H9 (cell line): ENCODE measurements at regions not wholly inside any gene's neighbourhood (a gene's known extent, or its start where the extent isn't known, plus 50 kb on each side); places are given as distances from the start of the nearest gene placed in this dataset.

Source experiments
- DNase-seq: peaks from one replicate; pipeline ENCODE4 v3.0.0-alpha.2; 2017
- H2AFZ ChIP-seq: one replicate; pipeline ENCODE4 v1.6.1; 2013; ENCODE audit warnings: mild to moderate bottlenecking, low read length, control low read depth, moderate library complexity
- H2AK5ac ChIP-seq: 2 replicates; pipeline ENCODE4 v1.6.1; 2013; ENCODE audit warnings: low read length, control low read depth, mixed read lengths; ENCODE audit not compliant: insufficient read length
- H2BK120ac ChIP-seq: one replicate; pipeline ENCODE4 v1.6.1; 2013; ENCODE audit warnings: low read depth, mild to moderate bottlenecking, low read length, control low read depth, inconsistent platforms; ENCODE audit not compliant: poor library complexity, severe bottlenecking
- H2BK12ac ChIP-seq: 2 replicates; pipeline ENCODE4 v1.6.1; 2013; ENCODE audit warnings: low read length, control low read depth, mixed read lengths, low read depth; ENCODE audit not compliant: insufficient read length
- H2BK15ac ChIP-seq: 2 replicates; pipeline ENCODE4 v1.6.1; 2013; ENCODE audit warnings: low read depth, low read length, control low read depth
- H2BK20ac ChIP-seq: one replicate; pipeline ENCODE4 v1.6.1; 2013; ENCODE audit warnings: low read depth, mild to moderate bottlenecking, low read length, control low read depth, inconsistent platforms; ENCODE audit not compliant: poor library complexity, severe bottlenecking
- H2BK5ac ChIP-seq: 2 replicates; pipeline ENCODE4 v1.6.1; 2013; ENCODE audit warnings: low read length, control low read depth, mixed read lengths; ENCODE audit not compliant: insufficient read length
- H3K14ac ChIP-seq: 2 replicates; pipeline ENCODE4 v1.6.1; 2013; ENCODE audit warnings: low read length, control low read depth; ENCODE audit not compliant: insufficient read depth
- H3K18ac ChIP-seq: 2 replicates; pipeline ENCODE4 v1.6.1; 2013; ENCODE audit warnings: low read depth, mild to moderate bottlenecking, mixed read lengths, low read length, control low read depth; ENCODE audit not compliant: insufficient read length
- H3K23ac ChIP-seq: 2 replicates; pipeline ENCODE4 v1.6.1; 2013; ENCODE audit warnings: low read length, control low read depth, mixed read lengths, low read depth; ENCODE audit not compliant: insufficient read length
- H3K23me2 ChIP-seq: 2 replicates; pipeline ENCODE4 v1.6.1; 2013; ENCODE audit warnings: low read depth, mild to moderate bottlenecking, mixed read lengths, low read length, control low read depth; ENCODE audit not compliant: insufficient read length, poor library complexity, severe bottlenecking
- H3K27ac ChIP-seq: 2 replicates; pipeline ENCODE4 v1.5.1; 2013; ENCODE audit warnings: low read length, control low read depth, mixed read lengths, low read depth; ENCODE audit not compliant: insufficient read length
- H3K27me3 ChIP-seq: 2 replicates; pipeline ENCODE4 v1.6.1; 2013; ENCODE audit warnings: low read length, control low read depth, inconsistent platforms; ENCODE audit not compliant: insufficient read depth
- H3K4ac ChIP-seq: 2 replicates; pipeline ENCODE4 v1.6.1; 2013; ENCODE audit warnings: low read depth, mild to moderate bottlenecking, control low read depth, inconsistent platforms, low read length, moderate library complexity
- H3K4me1 ChIP-seq: 2 replicates; pipeline ENCODE4 v1.6.1; 2013; ENCODE audit warnings: low read length, control low read depth, inconsistent platforms; ENCODE audit not compliant: insufficient read depth
- H3K4me2 ChIP-seq: 2 replicates; pipeline ENCODE4 v1.6.1; 2013; ENCODE audit warnings: low read length, control low read depth, mixed read lengths; ENCODE audit not compliant: insufficient read length, insufficient read depth
- H3K56ac ChIP-seq: 2 replicates; pipeline ENCODE4 v1.6.1; 2013; ENCODE audit warnings: low read depth, mild to moderate bottlenecking, mixed read lengths, low read length, control low read depth; ENCODE audit not compliant: insufficient read length
- H3K79me1 ChIP-seq: 2 replicates; pipeline ENCODE4 v1.6.1; 2013; ENCODE audit warnings: low read depth, mild to moderate bottlenecking, moderate library complexity, low read length, control low read depth, inconsistent platforms; ENCODE audit not compliant: insufficient read depth, poor library complexity, severe bottlenecking
- H3K79me2 ChIP-seq: 2 replicates; pipeline ENCODE4 v1.6.1; 2013; ENCODE audit warnings: low read length, control low read depth, inconsistent platforms; ENCODE audit not compliant: insufficient read depth
- H3K9ac ChIP-seq: 2 replicates; pipeline ENCODE4 v1.6.1; 2013; ENCODE audit warnings: low read length, control low read depth, mixed read lengths; ENCODE audit not compliant: insufficient read length; ENCODE audit errors: extremely low read depth
- H3K9me3 ChIP-seq: one replicate; pipeline ENCODE4 v1.6.1; 2013; ENCODE audit warnings: low read depth, low read length, inconsistent platforms; ENCODE audit not compliant: control insufficient read depth
- H3T11ph ChIP-seq: one replicate; pipeline ENCODE4 v1.6.1; 2013; ENCODE audit warnings: mild to moderate bottlenecking, low read length, control low read depth, inconsistent platforms
- H4K20me1 ChIP-seq: one replicate; pipeline ENCODE4 v1.6.1; 2013; ENCODE audit not compliant: control insufficient read depth, insufficient read length, insufficient read depth
- H4K5ac ChIP-seq: 2 replicates; pipeline ENCODE4 v1.6.1; 2013; ENCODE audit warnings: low read depth, mild to moderate bottlenecking, mixed read lengths, low read length, control low read depth; ENCODE audit not compliant: insufficient read length
- H4K8ac ChIP-seq: replicated peaks from 2 replicates; pipeline ENCODE4 v1.6.1; 2013; ENCODE audit warnings: low read length, control low read depth, mixed read lengths, low read depth; ENCODE audit not compliant: insufficient read length
- H4K91ac ChIP-seq: 2 replicates; pipeline ENCODE4 v1.6.1; 2013; ENCODE audit warnings: low read depth, mild to moderate bottlenecking, moderate library complexity, mixed read lengths, low read length, control low read depth; ENCODE audit not compliant: insufficient read length
- H3K27ac Mint-ChIP-seq, 3 experiments: 2 replicates in 2 of 3; 3 replicates in 1 of 3; pipeline ENCODE4 v1.8.0; 2020 to 2021; ENCODE audit warnings: mixed read lengths in 3 of 3, mild to moderate bottlenecking in 1 of 3, moderate library complexity in 1 of 3
- H3K27me3 Mint-ChIP-seq: 2 replicates; pipeline ENCODE4 v1.8.0; 2021; ENCODE audit warnings: low read depth, mild to moderate bottlenecking, moderate library complexity, mixed read lengths
- H3K36me3 Mint-ChIP-seq, 3 experiments: 2 replicates in 2 of 3; 3 replicates in 1 of 3; pipeline ENCODE4 v1.8.0; 2020 to 2021; ENCODE audit warnings: low read depth in 3 of 3, mixed read lengths in 3 of 3; ENCODE audit not compliant: insufficient read depth in 1 of 3
- H3K4me1 Mint-ChIP-seq, 2 experiments: 2 replicates each; pipeline ENCODE4 v1.8.0; 2020; ENCODE audit warnings: mixed read lengths in 2 of 2
- H3K4me3 Mint-ChIP-seq, 2 experiments: 2 replicates in 1 of 2; 3 replicates in 1 of 2; pipeline ENCODE4 v1.8.0; 2020 to 2021; ENCODE audit warnings: mild to moderate bottlenecking in 2 of 2, mixed read lengths in 2 of 2, moderate library complexity in 1 of 2
- H3K9me3 Mint-ChIP-seq, 2 experiments: 2 replicates in 1 of 2; 3 replicates in 1 of 2; pipeline ENCODE4 v1.8.0; 2020; ENCODE audit warnings: mild to moderate bottlenecking in 2 of 2, mixed read lengths in 2 of 2, moderate library complexity in 1 of 2
- WGBS: extraction: QIAGEN DNeasy Blood & Tissue Kit; methylation state at CpG from one replicate; pipeline ENCODE4 v1.1.7; 2013; ENCODE audit warnings: missing lambda C conversion rate, low lambda C conversion rate, mixed read lengths; ENCODE audit not compliant: insufficient read length; ENCODE audit errors: extremely low coverage; 5-methylcytosine and 5-hydroxymethylcytosine counted together
- TF ChIP-seq, protein P1 (sequence below): fragments of 200-600 bp; sonication (generic); conservative IDR thresholded peaks from 3 replicates; pipeline ENCODE4 v1.8.0; 2021; ENCODE audit warnings: antibody characterized with exemption, mild to moderate bottlenecking

DNA sequence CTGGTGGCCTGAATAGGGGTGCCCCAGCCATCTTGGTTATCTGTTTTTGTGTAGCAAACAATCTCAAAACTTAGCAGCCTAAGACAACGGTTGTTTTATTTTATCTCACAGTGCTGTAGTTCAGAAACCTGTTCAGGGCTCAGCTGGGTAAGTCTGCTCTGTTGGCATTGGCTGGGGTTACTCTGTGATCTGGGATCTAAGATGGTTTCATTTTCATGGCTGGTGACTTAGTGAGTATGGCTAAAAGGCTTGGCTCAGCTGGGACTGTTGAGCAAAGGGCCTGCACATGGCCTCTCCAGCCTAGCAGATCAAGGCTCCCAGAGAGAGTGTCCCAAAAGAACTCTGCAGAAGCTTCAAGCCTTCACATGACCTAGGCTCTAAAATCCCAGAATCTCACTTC lies 60.8 kb upstream of the POU2AF1 start:
- Histone ChIP-seq H3K9me3 (no peaks in the 10 kb centered on the region), H3K23ac (no peak overlapping the region), H3K4ac (no peak overlapping the region), H3K9ac (no peak overlapping the region), H2AK5ac (no peak overlapping the region), H3K4me1 (no peaks in the 10 kb centered on the region; the same call in 1 of the 2 replicates), H3K14ac (no peak overlapping the region), H2AFZ (no peak overlapping the region), H4K20me1 (no peaks in the 10 kb centered on the region), H2BK120ac (no peak overlapping the region), H2BK15ac (no peak overlapping the region), H4K8ac (no peak overlapping the region), H3K56ac (no peak overlapping the region), H3K4me2 (no peak overlapping the region), H3K23me2 (no peaks in the 10 kb centered on the region), H2BK20ac (no peak overlapping the region), H3K27me3 (no peaks in the 10 kb centered on the region), H2BK12ac (no peak overlapping the region), H3T11ph (no peak overlapping the region), H3K18ac (no peak overlapping the region), H3K27ac (no peak overlapping the region), H4K5ac (no peak overlapping the region), H3K79me2 (no peaks in the 10 kb centered on the region), H2BK5ac (no peak overlapping the region), H4K91ac (no peak overlapping the region), H3K79me1 (no peaks in the 10 kb centered on the region)
- Mint-ChIP-seq H3K4me1 (peaks cover 35 to 41% of the 10 kb centered on the region in 2 experiments), H3K4me3 (no peak overlapping the region), H3K36me3 (no peaks in the 10 kb centered on the region; a peak in 1 of 7 replicates), H3K27ac (no peak overlapping the region), H3K27me3 (peaks cover 7% of the 10 kb centered on the region), H3K9me3 (no peaks in the 10 kb centered on the region)
- no peak for DNase-seq
- no CpG with 5 or more reads among the region's 1 CpG for WGBS
- TF ChIP-seq, protein P1, sequence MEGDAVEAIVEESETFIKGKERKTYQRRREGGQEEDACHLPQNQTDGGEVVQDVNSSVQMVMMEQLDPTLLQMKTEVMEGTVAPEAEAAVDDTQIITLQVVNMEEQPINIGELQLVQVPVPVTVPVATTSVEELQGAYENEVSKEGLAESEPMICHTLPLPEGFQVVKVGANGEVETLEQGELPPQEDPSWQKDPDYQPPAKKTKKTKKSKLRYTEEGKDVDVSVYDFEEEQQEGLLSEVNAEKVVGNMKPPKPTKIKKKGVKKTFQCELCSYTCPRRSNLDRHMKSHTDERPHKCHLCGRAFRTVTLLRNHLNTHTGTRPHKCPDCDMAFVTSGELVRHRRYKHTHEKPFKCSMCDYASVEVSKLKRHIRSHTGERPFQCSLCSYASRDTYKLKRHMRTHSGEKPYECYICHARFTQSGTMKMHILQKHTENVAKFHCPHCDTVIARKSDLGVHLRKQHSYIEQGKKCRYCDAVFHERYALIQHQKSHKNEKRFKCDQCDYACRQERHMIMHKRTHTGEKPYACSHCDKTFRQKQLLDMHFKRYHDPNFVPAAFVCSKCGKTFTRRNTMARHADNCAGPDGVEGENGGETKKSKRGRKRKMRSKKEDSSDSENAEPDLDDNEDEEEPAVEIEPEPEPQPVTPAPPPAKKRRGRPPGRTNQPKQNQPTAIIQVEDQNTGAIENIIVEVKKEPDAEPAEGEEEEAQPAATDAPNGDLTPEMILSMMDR = no peak
